ENCODE measurements at regions not wholly inside any gene's neighbourhood (a gene's known extent, or its start where the extent isn't known, plus 50 kb on each side); places are given as distances from the start of the nearest gene placed in this dataset.
"Not testable (repeated sequence)": the region's sequence is repeated elsewhere in the genome, so short reads cannot be mapped to it uniquely, and the experiment has no call there.

- H3K4me3 Mint-ChIP-seq; ATAC-seq; H3K4me1 Mint-ChIP-seq (ENCODE audit: low read depth in 2 of 2); H3K9me3 Mint-ChIP-seq; H3K27me3 Mint-ChIP-seq; H3K27ac Mint-ChIP-seq; H3K36me3 Mint-ChIP-seq; DNase-seq (ENCODE audit: low spot score): not testable (repeated sequence)
These were observed 111.5 kb upstream of the BDP1 start for GRCh38 chr5:71343994-71344393.

DNA sequence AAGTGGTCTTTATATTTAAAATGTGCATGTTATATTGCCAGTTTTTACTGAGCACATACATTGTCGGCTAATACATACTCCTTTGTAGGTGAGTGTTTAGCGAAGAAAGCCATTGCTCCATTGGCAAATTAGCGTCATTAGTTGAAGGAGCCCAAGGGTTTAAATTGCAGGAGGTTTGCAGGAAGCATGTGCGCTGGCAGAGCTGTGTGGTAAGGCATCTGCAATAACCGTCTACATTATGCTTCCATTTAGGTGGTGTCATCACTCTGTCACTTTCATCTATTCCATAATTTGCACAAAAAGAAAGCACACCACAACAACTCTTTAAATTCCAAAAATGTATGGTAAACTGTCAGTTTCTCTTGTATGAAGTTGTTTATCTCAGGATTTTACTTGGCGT is 82.8 kb upstream of the BDP1 start:
- H3K27me3 Mint-ChIP-seq: peaks cover 10 to 23% of the 10 kb centered on the region in 2 donors
- not testable (repeated sequence) for H3K9me3 Mint-ChIP-seq; H3K27ac Mint-ChIP-seq; DNase-seq (ENCODE audit: low spot score); H3K4me1 Mint-ChIP-seq (ENCODE audit: low read depth in 2 of 2); H3K4me3 Mint-ChIP-seq; ATAC-seq; H3K36me3 Mint-ChIP-seq

DNA sequence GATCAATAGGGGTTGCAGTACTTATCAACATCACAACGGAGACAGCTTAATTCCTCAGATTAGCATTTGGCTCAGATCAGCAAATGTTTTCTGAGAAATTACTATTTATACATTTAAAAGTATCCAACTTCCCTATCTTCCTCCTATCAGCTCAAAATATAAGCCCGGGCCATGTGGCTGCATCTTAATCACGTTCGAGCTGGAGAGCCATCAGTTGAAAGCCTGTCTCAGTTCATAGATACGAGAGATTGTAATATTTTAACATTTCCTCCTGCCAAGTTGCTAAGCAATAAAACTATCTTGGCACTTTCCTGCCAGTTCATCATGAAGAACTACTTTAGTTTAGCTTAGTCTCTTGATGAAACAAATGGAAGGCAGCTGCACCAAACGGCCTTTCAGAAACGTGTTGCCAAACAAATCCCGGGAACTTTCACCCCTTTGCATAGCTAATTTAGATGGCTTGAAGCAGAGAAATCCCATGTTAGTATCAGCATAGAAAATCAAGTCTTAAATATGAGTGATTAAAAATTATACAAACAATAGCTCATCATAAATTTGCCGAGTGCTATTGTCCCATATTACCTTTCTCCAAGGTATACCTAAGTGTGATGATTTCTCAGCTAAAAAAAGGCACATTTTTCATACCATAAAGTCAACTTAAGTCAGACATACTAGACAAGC is 82.3 kb upstream of the BDP1 start:
- H3K27me3 Mint-ChIP-seq: peaks cover 10 to 23% of the 10 kb centered on the region in 2 donors
- DNase-seq (ENCODE audit: low spot score); ATAC-seq; H3K4me1 Mint-ChIP-seq (ENCODE audit: low read depth in 2 of 2); H3K36me3 Mint-ChIP-seq; H3K4me3 Mint-ChIP-seq; H3K9me3 Mint-ChIP-seq; H3K27ac Mint-ChIP-seq: not testable (repeated sequence)

GRCh38 chr5:71384204-71384603 is 71.2 kb upstream of the BDP1 start:
- H3K27ac Mint-ChIP-seq; H3K36me3 Mint-ChIP-seq; H3K4me3 Mint-ChIP-seq; DNase-seq (ENCODE audit: low spot score); H3K9me3 Mint-ChIP-seq; ATAC-seq; H3K4me1 Mint-ChIP-seq (ENCODE audit: low read depth in 2 of 2): not testable (repeated sequence)
- H3K27me3 Mint-ChIP-seq: peaks cover 8 to 19% of the 10 kb centered on the region in 2 donors

DNA sequence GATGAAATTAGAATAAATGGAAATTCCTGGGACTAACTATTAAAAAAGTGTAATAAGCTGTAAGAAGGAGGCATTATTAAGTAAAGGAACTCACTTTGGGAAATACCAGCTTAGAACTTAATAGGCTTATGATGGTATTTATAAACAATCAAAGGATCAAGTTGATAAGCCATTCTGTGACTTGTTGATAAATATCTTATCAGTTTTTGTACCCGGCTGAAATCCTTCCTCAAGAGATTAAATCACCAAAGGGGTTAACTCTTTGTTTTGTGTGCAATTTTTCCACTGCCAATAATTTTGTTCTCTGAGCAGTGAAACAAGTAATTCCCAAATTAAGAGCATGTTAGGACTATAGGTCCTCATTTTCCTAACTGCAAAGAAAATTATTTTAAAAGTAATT is 70.7 kb upstream of the BDP1 start:
- Mint-ChIP-seq H3K27ac (no peak overlapping the region), H3K9me3 (no peaks in the 10 kb centered on the region), H3K4me3 (no peak overlapping the region), H3K4me1 (ENCODE audit: low read depth in 2 of 2) (no peaks in the 10 kb centered on the region), H3K27me3 (peaks cover 8 to 19% of the 10 kb centered on the region in 2 donors), H3K36me3 (no peaks in the 10 kb centered on the region)
- DNase-seq (ENCODE audit: low spot score): no peak
- ATAC-seq: no peak

DNA sequence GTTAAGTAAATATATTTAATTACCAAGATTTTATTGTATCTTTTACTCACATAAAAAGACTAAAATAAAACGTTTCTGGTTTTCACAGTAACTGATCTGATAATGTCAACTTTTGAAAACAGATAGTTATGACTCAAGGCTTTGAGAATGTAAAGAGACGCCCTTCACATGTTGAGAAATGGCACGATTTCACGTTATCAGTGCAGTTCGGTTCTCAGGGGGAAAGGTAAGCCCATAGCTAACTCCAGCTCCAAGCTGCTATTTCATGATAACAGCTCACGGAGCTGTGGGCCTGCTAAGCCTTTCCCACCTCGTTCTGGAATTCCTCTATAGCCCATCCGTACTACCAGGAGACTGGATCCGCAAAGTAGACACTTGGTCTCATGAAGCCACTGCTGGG is 70.2 kb upstream of the BDP1 start:
- not testable (repeated sequence) for H3K9me3 Mint-ChIP-seq; DNase-seq (ENCODE audit: low spot score); H3K27ac Mint-ChIP-seq; H3K4me3 Mint-ChIP-seq; H3K4me1 Mint-ChIP-seq (ENCODE audit: low read depth in 2 of 2); H3K36me3 Mint-ChIP-seq; ATAC-seq
- peaks cover 8 to 19% of the 10 kb centered on the region in 2 donors for H3K27me3 Mint-ChIP-seq

DNA sequence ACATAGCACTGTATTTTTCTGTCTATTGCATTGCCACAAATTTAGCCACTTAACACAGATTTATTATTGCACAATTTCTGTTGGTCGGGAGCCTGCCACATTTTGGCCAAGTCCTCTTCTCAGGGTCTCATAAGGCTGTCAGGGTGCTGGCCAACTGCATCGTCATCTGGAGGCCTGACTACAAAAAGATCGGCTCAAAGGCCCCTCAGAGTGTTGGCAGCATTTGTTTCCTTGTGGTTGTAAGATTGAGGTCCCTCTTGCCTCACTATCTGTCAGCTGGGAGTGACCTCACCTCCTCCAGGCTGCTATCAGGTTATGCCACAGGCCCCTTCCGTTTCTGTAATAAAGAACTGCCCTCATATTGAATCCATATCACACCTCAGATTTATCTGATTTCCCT is 67.3 kb upstream of the BDP1 start:
- not testable (repeated sequence) for H3K4me3 Mint-ChIP-seq; H3K9me3 Mint-ChIP-seq; DNase-seq (ENCODE audit: low spot score); H3K36me3 Mint-ChIP-seq; H3K27ac Mint-ChIP-seq; H3K4me1 Mint-ChIP-seq (ENCODE audit: low read depth in 2 of 2)
- peaks cover 5 to 32% of the 10 kb centered on the region in 2 donors for H3K27me3 Mint-ChIP-seq
- ATAC-seq: peak in 1 of 2 donors; percentile 46

DNA sequence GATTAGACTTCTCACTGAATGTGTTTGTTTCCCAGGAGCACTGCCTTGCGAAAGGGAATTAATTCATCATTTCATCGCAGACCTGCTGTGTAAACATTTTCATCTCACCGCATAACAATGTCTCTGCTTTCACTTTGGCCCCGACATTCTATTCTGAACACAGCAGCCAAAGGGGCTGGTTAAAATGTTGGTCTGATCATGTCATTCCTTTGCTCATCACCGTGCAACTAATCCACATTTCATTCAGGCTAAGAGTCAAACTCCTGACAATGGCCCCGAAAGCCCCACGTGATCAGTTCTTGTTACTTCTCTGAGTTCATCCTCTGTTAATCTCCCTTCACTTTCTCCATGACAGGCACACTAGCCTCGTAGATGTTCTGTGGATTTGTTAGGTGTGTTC is 57.1 kb upstream of the BDP1 start:
- H3K9me3 Mint-ChIP-seq; H3K4me1 Mint-ChIP-seq (ENCODE audit: low read depth in 2 of 2); DNase-seq (ENCODE audit: low spot score); ATAC-seq; H3K36me3 Mint-ChIP-seq; H3K4me3 Mint-ChIP-seq; H3K27ac Mint-ChIP-seq: not testable (repeated sequence)
- H3K27me3 Mint-ChIP-seq: peaks cover 7 to 10% of the 10 kb centered on the region in 2 donors

- peaks cover 7 to 10% of the 10 kb centered on the region in 2 donors for H3K27me3 Mint-ChIP-seq
- H3K4me3 Mint-ChIP-seq, H3K9me3 Mint-ChIP-seq: not testable (repeated sequence)
These were observed 56.6 kb upstream of the BDP1 start for GRCh38 chr5:71398859-71399258.

DNA sequence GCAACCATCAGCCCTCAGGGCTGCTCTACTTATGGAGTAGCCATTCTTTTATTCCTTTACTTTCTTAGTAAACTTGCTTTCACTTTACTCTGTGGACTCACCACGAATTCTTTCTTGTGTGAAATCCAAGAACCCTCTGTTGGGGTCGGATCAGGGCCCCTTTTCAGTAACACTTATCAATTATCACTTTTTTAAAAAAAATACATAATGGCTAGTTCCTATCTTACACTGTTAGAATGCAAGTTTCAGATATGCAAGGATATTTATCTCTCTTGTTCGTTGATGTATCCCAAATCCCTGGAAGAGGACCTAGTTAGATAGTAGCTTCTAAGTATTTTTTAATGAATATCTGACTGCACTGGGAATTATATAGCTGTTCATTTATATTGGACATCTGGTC is 56.0 kb upstream of the BDP1 start:
- not testable (repeated sequence) for H3K4me3 Mint-ChIP-seq; ATAC-seq; H3K36me3 Mint-ChIP-seq; H3K9me3 Mint-ChIP-seq; DNase-seq (ENCODE audit: low spot score); H3K4me1 Mint-ChIP-seq (ENCODE audit: low read depth in 2 of 2); H3K27ac Mint-ChIP-seq
- H3K27me3 Mint-ChIP-seq: peaks cover 7 to 10% of the 10 kb centered on the region in 2 donors

More at GRCh38 chr5:71398859-71399258, 56.6 kb upstream of the BDP1 start:
- DNase-seq (ENCODE audit: low spot score); H3K27ac Mint-ChIP-seq; H3K4me1 Mint-ChIP-seq (ENCODE audit: low read depth in 2 of 2); ATAC-seq; H3K36me3 Mint-ChIP-seq: not testable (repeated sequence)

GRCh38 chr5:71400626-71401025 is 54.8 kb upstream of the BDP1 start:
- H3K4me1 Mint-ChIP-seq (ENCODE audit: low read depth in 2 of 2); H3K9me3 Mint-ChIP-seq; ATAC-seq; H3K36me3 Mint-ChIP-seq; H3K27ac Mint-ChIP-seq; H3K4me3 Mint-ChIP-seq; DNase-seq (ENCODE audit: low spot score): not testable (repeated sequence)
- peaks cover 10 to 11% of the 10 kb centered on the region in 2 donors for H3K27me3 Mint-ChIP-seq

GRCh38 chr5:71401150-71401549 is 54.3 kb upstream of the BDP1 start:
- H3K4me1 Mint-ChIP-seq (ENCODE audit: low read depth in 2 of 2); ATAC-seq; DNase-seq (ENCODE audit: low spot score); H3K27ac Mint-ChIP-seq; H3K4me3 Mint-ChIP-seq; H3K36me3 Mint-ChIP-seq; H3K9me3 Mint-ChIP-seq: not testable (repeated sequence)
- peaks cover 13 to 14% of the 10 kb centered on the region in 2 donors for H3K27me3 Mint-ChIP-seq

DNA sequence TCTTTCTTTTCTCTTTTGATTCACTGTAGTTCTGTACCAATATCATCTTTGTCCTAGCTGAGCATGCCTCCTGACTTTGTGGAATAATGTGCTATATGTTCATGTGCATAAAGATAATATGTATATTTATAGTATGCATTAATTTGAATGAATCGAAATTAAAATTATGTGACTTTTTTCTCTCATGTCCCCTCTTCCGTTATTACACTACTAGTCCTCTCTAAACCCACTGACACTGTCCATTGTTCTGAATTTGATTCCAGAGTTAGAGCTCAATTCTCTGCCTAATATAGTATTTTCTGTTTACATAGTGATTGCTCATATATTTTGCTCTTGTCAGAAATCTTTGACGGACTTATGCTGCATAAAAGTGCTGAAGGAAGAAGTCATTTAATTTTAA is 53.9 kb upstream of the BDP1 start:
- H3K9me3 Mint-ChIP-seq; H3K27ac Mint-ChIP-seq; H3K4me1 Mint-ChIP-seq (ENCODE audit: low read depth in 2 of 2); DNase-seq (ENCODE audit: low spot score); H3K36me3 Mint-ChIP-seq; H3K4me3 Mint-ChIP-seq; ATAC-seq: not testable (repeated sequence)
- H3K27me3 Mint-ChIP-seq: peaks cover 12 to 13% of the 10 kb centered on the region in 2 donors

DNA sequence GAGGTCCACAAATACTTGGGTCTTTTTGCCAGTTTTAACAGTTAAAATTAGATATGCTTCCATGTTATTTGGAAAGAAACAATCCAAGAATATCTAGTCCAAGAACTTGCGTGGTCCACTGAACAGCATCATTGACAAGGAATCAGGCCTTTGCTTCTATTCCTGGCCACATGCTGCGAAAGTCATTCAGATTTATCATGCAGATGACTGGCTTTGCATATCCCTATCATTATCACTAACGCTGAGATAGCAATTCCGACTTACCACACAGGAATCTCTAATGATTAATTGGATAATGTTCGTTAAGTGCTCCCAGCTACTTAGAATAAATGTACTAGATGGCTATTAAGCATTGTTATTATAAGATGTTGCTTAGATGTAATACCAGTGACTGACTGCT is 51.0 kb upstream of the BDP1 start:
- not testable (repeated sequence) for H3K36me3 Mint-ChIP-seq; H3K9me3 Mint-ChIP-seq; H3K4me1 Mint-ChIP-seq (ENCODE audit: low read depth in 2 of 2); H3K27ac Mint-ChIP-seq; ATAC-seq; H3K27me3 Mint-ChIP-seq; H3K4me3 Mint-ChIP-seq; DNase-seq (ENCODE audit: low spot score)

DNA sequence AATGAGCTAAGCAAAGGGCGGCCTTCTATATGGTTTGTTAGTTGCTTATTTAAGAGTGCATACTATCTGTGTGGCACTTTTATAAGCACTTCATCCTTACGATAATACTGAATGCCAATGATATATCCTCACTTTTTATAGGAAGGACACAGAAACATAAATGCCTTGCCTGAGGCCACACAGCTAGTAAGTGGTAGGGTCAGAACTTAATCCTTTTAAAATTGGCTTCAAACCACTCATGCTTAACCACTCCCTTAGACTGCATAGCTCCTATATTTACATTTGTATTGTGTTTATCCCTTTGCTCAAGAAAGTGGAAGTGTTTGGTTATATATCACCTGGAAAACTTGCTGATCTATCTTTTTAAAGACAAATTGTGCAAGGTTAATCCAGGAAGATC is 50.5 kb upstream of the BDP1 start:
- ATAC-seq; H3K9me3 Mint-ChIP-seq; H3K27ac Mint-ChIP-seq; DNase-seq (ENCODE audit: low spot score); H3K4me1 Mint-ChIP-seq (ENCODE audit: low read depth in 2 of 2); H3K4me3 Mint-ChIP-seq; H3K36me3 Mint-ChIP-seq: not testable (repeated sequence)
- peaks cover 12 to 13% of the 10 kb centered on the region in 2 donors for H3K27me3 Mint-ChIP-seq
